ENCODE measurements at regions not wholly inside any gene's neighbourhood (a gene's known extent, or its start where the extent isn't known, plus 50 kb on each side); places are given as distances from the start of the nearest gene placed in this dataset.

GRCh38 chr3:88222343-88222742, 72.6 kb downstream of the C3orf38 start:
- Histone ChIP-seq H3F3A (replicated peaks; ENCODE audit: insufficient read depth) (no peaks in the 10 kb centered on the region), H3K36me3 (replicated peaks in 1 of 2; ENCODE audit: control insufficient read depth in 1 of 2, insufficient read depth in 2 of 2, low read length in 1 of 2) (no peaks in the 10 kb centered on the region), H3K9me2 (no peaks in the 10 kb centered on the region), H3K9ac (no peak overlapping the region), H3K4me1 (ENCODE audit: control insufficient read depth in 1 of 2, insufficient read depth in 2 of 2, low read depth in 1 of 2, low read length in 1 of 2) (peaks cover 0 to 4% of the 10 kb centered on the region in 2 experiments; a peak in 1 of 4 replicates), H3K9me3 (no peaks in the 10 kb centered on the region), H2AFZ (ENCODE audit: low read depth) (no peak overlapping the region), H3K79me2 (ENCODE audit: insufficient read depth) (no peaks in the 10 kb centered on the region), H3K27ac (ENCODE audit: low read depth in 2 of 2, low read length in 1 of 2) (no peak overlapping the region), H3K4me2 (no peak overlapping the region), H3K4me3 (ENCODE audit: low read depth in 2 of 2, low read length in 1 of 2) (no peak overlapping the region), H4K20me1 (ENCODE audit: insufficient read depth) (no peaks in the 10 kb centered on the region), H3K27me3 (ENCODE audit: insufficient read depth) (peaks cover 6% of the 10 kb centered on the region; the same call in 1 of the 2 replicates)
- ChIA-PET CTCF (interaction anchor here (0.7 kb wide), 1 partner anchor 870 kb away, joined by 3 read pairs; no protein-coding TSS in a partner anchor), POLR2A (no interaction called here)
- TF ChIP-seq FOSL2 (IDR thresholded peaks at IDR 0.05; ENCODE audit: borderline replicate concordance, low read depth) (no peak), EZH2phosphoT487 (IDR thresholded peaks at IDR 0.05; ENCODE audit: borderline replicate concordance, low read depth) (no peak), NRF1 (IDR thresholded peaks at IDR 0.05; ENCODE audit: low read depth, low read length) (no peak), ELF1 (IDR thresholded peaks at IDR 0.05) (no peak), MEF2A (IDR thresholded peaks at IDR 0.05; ENCODE audit: borderline replicate concordance, low read depth) (no peak), TEAD4 (IDR thresholded peaks at IDR 0.05; ENCODE audit: borderline replicate concordance, insufficient read depth) (no peak), POLR2AphosphoS5 (IDR thresholded peaks at IDR 0.05; ENCODE audit: low read depth, low read length) (no peak), CHD2 (IDR thresholded peaks at IDR 0.05; ENCODE audit: low read length, partially characterized antibody) (no peak), CTCF (IDR thresholded peaks at IDR 0.05) (no peak), IRF3 (IDR thresholded peaks at IDR 0.05; ENCODE audit: low read depth, low read length) (no peak), USF2 (IDR thresholded peaks at IDR 0.05; ENCODE audit: borderline replicate concordance, low read depth, low read length) (no peak), SIN3A (IDR thresholded peaks at IDR 0.05; ENCODE audit: borderline replicate concordance, low read depth, low read length) (no peak), GABPA (IDR thresholded peaks at IDR 0.05; ENCODE audit: low read depth) (no peak), ZBTB33 (IDR thresholded peaks at IDR 0.05; ENCODE audit: borderline replicate concordance, low read depth) (no peak), GATA2 (CRISPR knock-in tag; IDR thresholded peaks at IDR 0.05) (no peak), USF1 (IDR thresholded peaks at IDR 0.05; ENCODE audit: borderline replicate concordance, low read depth) (no peak), JUND (IDR thresholded peaks at IDR 0.05) (no peak), NFIC (IDR thresholded peaks at IDR 0.05; ENCODE audit: borderline replicate concordance) (no peak), MXI1 (IDR thresholded peaks at IDR 0.05; ENCODE audit: low read depth, low read length) (no peak)
- DNase-seq = no peak
- WGBS (ENCODE audit: low lambda C conversion rate) = 0% methylated on average over 2 of the region's 2 CpGs
